GM23248 (cell line): ENCODE measurements at regions not wholly inside any gene's neighbourhood (a gene's known extent, or its start where the extent isn't known, plus 50 kb on each side); places are given as distances from the start of the nearest gene placed in this dataset.

ENCODE experiments used
- EZH2 ChIP-seq: fragments of 200-600 bp; sonication (generic); IDR thresholded peaks from 2 replicates; pipeline ENCODE4 v1.6.1; 2018; ENCODE audit warnings: antibody characterized with exemption, mild to moderate bottlenecking; ENCODE audit not compliant: insufficient read depth, poor library complexity, severe bottlenecking
- EZH2phosphoT487 ChIP-seq: fragments of 200-600 bp; sonication (generic); IDR thresholded peaks from 2 replicates; pipeline ENCODE4 v1.6.1; 2018; ENCODE audit warnings: antibody characterized with exemption, moderate library complexity, mild to moderate bottlenecking, low read depth; ENCODE audit not compliant: insufficient read depth

GRCh38 chr3:22360164-22360563 lies 609.2 kb upstream of the ZNF385D start:
- TF ChIP-seq EZH2phosphoT487 (no peak), EZH2 (no peak)
